ENCODE measurements at regions not wholly inside any gene's neighbourhood (a gene's known extent, or its start where the extent isn't known, plus 50 kb on each side); places are given as distances from the start of the nearest gene placed in this dataset.

DNA sequence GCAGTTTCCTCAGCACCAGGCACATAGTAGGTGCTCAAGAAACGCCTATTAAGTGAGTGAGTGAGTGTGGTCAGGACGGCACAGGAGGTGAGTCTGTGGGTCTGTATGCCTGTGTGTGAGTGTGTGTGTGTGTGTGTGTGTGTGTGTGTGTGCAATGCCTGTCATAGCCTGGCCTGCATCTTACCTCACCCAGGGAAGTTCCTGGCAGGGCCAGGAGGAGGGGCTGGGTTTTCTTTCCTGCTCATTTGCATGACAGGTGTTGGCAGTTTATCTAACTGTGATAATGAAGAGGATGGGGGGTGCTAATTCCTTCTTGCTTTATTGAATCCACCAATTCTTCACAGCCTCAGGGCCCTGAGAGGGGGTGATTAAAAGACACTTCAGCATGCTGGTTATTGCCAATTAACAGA, 146.7 kb upstream of the MLN start:
- intact Hi-C loops (cut with micrococcal nuclease; ENCODE audit: unreplicated experiment) = loop anchor here (10.0 kb wide), 1 partner anchor 204 kb away; no protein-coding TSS in a partner anchor
- DNase-seq (ENCODE audit: low spot score) = peak; percentile 12
- Histone ChIP-seq H2AFZ (ENCODE audit: low read length) (no peak overlapping the region), H4K20me1 (ENCODE audit: insufficient read depth, low read length) (no peaks in the 10 kb centered on the region), H3K9me2 (ENCODE audit: insufficient read depth, low read length) (no peaks in the 10 kb centered on the region), H3K4me1 (ENCODE audit: insufficient read depth, low read length, poor library complexity, severe bottlenecking) (no peaks in the 10 kb centered on the region), H3K36me3 (ENCODE audit: insufficient read depth, low read length) (no peaks in the 10 kb centered on the region), H3K4me2 (ENCODE audit: low read length) (no peak overlapping the region), H3K27ac (ENCODE audit: low read depth, low read length, poor library complexity, severe bottlenecking) (no peak overlapping the region), H3K9me3 (ENCODE audit: low read length) (no peaks in the 10 kb centered on the region), H3K4me3 (ENCODE audit: low read depth, low read length, poor library complexity, severe bottlenecking) (no peak overlapping the region), H3K79me2 (ENCODE audit: insufficient read depth, low read depth, low read length) (no peaks in the 10 kb centered on the region)
- ChIA-PET POLR2A (no interaction called here), CTCF (ENCODE audit: unreplicated experiment) (interaction anchor here (0.6 kb wide), 1 partner anchor 1669 kb away, joined by 3 read pairs; no protein-coding TSS in a partner anchor)
- no peak for TF ChIP-seq EZH2phosphoT487 (IDR thresholded peaks at IDR 0.05; ENCODE audit: borderline replicate concordance, low read depth, low read length)
- TF ChIP-seq, protein P1, sequence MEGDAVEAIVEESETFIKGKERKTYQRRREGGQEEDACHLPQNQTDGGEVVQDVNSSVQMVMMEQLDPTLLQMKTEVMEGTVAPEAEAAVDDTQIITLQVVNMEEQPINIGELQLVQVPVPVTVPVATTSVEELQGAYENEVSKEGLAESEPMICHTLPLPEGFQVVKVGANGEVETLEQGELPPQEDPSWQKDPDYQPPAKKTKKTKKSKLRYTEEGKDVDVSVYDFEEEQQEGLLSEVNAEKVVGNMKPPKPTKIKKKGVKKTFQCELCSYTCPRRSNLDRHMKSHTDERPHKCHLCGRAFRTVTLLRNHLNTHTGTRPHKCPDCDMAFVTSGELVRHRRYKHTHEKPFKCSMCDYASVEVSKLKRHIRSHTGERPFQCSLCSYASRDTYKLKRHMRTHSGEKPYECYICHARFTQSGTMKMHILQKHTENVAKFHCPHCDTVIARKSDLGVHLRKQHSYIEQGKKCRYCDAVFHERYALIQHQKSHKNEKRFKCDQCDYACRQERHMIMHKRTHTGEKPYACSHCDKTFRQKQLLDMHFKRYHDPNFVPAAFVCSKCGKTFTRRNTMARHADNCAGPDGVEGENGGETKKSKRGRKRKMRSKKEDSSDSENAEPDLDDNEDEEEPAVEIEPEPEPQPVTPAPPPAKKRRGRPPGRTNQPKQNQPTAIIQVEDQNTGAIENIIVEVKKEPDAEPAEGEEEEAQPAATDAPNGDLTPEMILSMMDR (conservative IDR thresholded peaks at IDR 0.05; ENCODE audit: low read length) = no peak
- no TSS peak for BruUV-seq (replicated peaks)

DNA sequence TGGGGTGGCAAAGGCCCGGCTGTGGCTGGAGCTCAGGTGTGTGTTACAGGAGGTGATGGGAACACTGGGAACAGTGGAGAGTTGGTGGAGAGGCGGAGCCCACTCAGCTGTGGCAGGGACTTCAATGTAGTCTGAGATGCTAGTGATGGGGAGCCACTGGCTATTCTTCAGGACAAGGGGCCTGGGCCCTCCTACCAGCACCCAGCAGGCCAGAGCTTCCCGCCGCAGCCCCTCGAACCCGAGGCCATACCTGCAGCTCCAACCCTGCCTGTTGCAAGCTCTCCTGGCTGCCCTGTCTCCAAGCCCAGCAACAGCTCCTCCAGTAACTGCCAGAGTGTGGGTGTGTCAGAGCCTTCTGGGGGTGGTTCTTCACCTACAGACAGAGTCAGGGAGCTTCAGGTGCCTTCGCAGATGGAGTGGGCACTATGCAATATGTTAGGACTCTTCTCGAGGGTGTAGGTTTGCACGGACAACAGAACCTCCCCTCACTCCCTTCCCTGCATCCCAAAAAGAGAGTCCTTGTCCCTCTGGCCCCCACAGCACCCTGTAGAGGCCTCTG, 146.2 kb upstream of the MLN start:
- Histone ChIP-seq H3K4me1 (ENCODE audit: insufficient read depth, low read length, poor library complexity, severe bottlenecking) (no peaks in the 10 kb centered on the region), H3K27ac (ENCODE audit: low read depth, low read length, poor library complexity, severe bottlenecking) (no peak overlapping the region), H3K4me3 (ENCODE audit: low read depth, low read length, poor library complexity, severe bottlenecking) (no peak overlapping the region), H4K20me1 (ENCODE audit: insufficient read depth, low read length) (no peaks in the 10 kb centered on the region), H2AFZ (ENCODE audit: low read length) (no peak overlapping the region), H3K79me2 (ENCODE audit: insufficient read depth, low read depth, low read length) (no peaks in the 10 kb centered on the region), H3K4me2 (ENCODE audit: low read length) (no peak overlapping the region), H3K9me3 (ENCODE audit: low read length) (no peaks in the 10 kb centered on the region), H3K9me2 (ENCODE audit: insufficient read depth, low read length) (no peaks in the 10 kb centered on the region), H3K36me3 (ENCODE audit: insufficient read depth, low read length) (no peaks in the 10 kb centered on the region)
- no peak for TF ChIP-seq EZH2phosphoT487 (IDR thresholded peaks at IDR 0.05; ENCODE audit: borderline replicate concordance, low read depth, low read length)
- TF ChIP-seq, protein P1 (conservative IDR thresholded peaks at IDR 0.05; ENCODE audit: low read length) = no peak
- intact Hi-C loops (cut with micrococcal nuclease; ENCODE audit: unreplicated experiment) = loop anchor here (10.0 kb wide), 1 partner anchor 205 kb away; no protein-coding TSS in a partner anchor
- POLR2A ChIA-PET = no interaction called here
- CTCF ChIA-PET (ENCODE audit: unreplicated experiment) = interaction anchor here (0.5 to 1.1 kb wide), 2 partner anchors 81 to 692 kb away, joined by 3 read pairs; no protein-coding TSS in a partner anchor
- DNase-seq (ENCODE audit: low spot score) = no peak
- no TSS peak for BruUV-seq (replicated peaks)

DNA sequence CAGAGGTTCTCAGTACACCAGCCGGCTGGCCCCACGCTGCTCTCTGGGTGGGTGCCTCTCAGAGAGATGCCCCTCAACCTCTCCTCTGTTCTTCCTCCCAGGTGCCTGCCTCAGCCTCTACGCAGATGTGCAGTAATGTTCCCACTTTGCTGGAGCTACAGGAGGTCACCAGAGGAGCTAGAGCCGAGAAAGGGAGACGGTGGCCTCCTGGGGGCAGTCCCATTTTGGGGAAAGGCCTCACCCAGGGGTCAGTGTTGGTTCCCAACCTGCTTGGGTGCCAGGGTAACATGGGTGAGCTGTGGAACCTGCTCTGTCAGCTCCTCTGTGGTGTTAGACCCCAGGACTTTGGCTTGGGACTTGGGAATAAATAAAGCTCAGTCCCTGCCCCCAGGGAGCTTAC, 145.3 kb upstream of the MLN start:
- no peaks in the 10 kb centered on the region for H3K36me3 ChIP-seq (ENCODE audit: insufficient read depth, low read length)
- no peaks in the 10 kb centered on the region for H3K9me2 ChIP-seq (ENCODE audit: insufficient read depth, low read length)
- H3K79me2 ChIP-seq (ENCODE audit: insufficient read depth, low read depth, low read length) = no peaks in the 10 kb centered on the region
- intact Hi-C loops (cut with micrococcal nuclease; ENCODE audit: unreplicated experiment) = no loop called here
- no peak overlapping the region for H3K4me3 ChIP-seq (ENCODE audit: low read depth, low read length, poor library complexity, severe bottlenecking)
- CTCF ChIA-PET (ENCODE audit: unreplicated experiment) = interaction anchor here (1.1 kb wide), 1 partner anchor 80 kb away, joined by 3 read pairs; no protein-coding TSS in a partner anchor
- H3K4me1 ChIP-seq (ENCODE audit: insufficient read depth, low read length, poor library complexity, severe bottlenecking) = no peaks in the 10 kb centered on the region
- H3K9me3 ChIP-seq (ENCODE audit: low read length) = no peaks in the 10 kb centered on the region
- H2AFZ ChIP-seq (ENCODE audit: low read length) = no peak overlapping the region
- H4K20me1 ChIP-seq (ENCODE audit: insufficient read depth, low read length) = no peaks in the 10 kb centered on the region
- no peak overlapping the region for H3K27ac ChIP-seq (ENCODE audit: low read depth, low read length, poor library complexity, severe bottlenecking)
- no peak for DNase-seq (ENCODE audit: low spot score)
- no peak overlapping the region for H3K4me2 ChIP-seq (ENCODE audit: low read length)
- POLR2A ChIA-PET = interaction anchor here (0.6 kb wide), 1 partner anchor 1116 kb away, joined by 6 read pairs; no protein-coding TSS in a partner anchor
- BruUV-seq (replicated peaks) = no TSS peak
- TF ChIP-seq, protein P1 (conservative IDR thresholded peaks at IDR 0.05; ENCODE audit: low read length) = no peak
- no peak for TF ChIP-seq EZH2phosphoT487 (IDR thresholded peaks at IDR 0.05; ENCODE audit: borderline replicate concordance, low read depth, low read length)
